IMR-90 (cell line): ENCODE measurements at regions not wholly inside any gene's neighbourhood (a gene's known extent, or its start where the extent isn't known, plus 50 kb on each side); places are given as distances from the start of the nearest gene placed in this dataset.

ENCODE experiments used
- ATAC-seq: fragments of 200-7000 bp; cut with Tn5 transposase; 2 replicates; pipeline ENCODE4 v1.9.1; 2020; ENCODE audit warnings: low read depth, mild to moderate bottlenecking, moderate library complexity
- BruUV-seq: library from RNA; stranded (reverse); fragments of 400-500 nt; replicated peaks from 2 replicates; lab custom pipeline; 2021; lab: Mats Ljungman, UMichigan
- CTCF ChIA-PET: fragments of 300-600 bp; formaldehyde crosslinking; extraction: SDS; loops from one replicate; lab custom pipeline; 2021; ENCODE audit warnings: antibody characterized with exemption; lab: Yijun Ruan, JAX
- POLR2A ChIA-PET: fragments of 300-600 bp; sonication (Branson Sonifier 250); formaldehyde crosslinking; loops from one replicate; lab custom pipeline; 2022; ENCODE audit warnings: antibody characterized with exemption; ENCODE audit not compliant: unreplicated experiment; lab: Charles Lee
- DNase-seq: peaks from one replicate; pipeline ENCODE4 v3.0.0; 2013
- H2AFZ ChIP-seq: replicated peaks from 2 replicates; pipeline ENCODE3; 2013; ENCODE audit warnings: low read length, mild to moderate bottlenecking; ENCODE audit not compliant: poor library complexity
- H2AK5ac ChIP-seq: 2 replicates; pipeline ENCODE4 v1.6.1; 2013; ENCODE audit warnings: low read depth, low read length, inconsistent platforms
- H2AK9ac ChIP-seq: replicated peaks from 2 replicates; pipeline ENCODE3; 2013; ENCODE audit warnings: mild to moderate bottlenecking, low read depth, low read length, moderate library complexity; ENCODE audit not compliant: poor library complexity
- H2BK120ac ChIP-seq: 2 replicates; pipeline ENCODE4 v1.6.1; 2013; ENCODE audit warnings: low read depth, low read length, inconsistent platforms
- H2BK15ac ChIP-seq: 3 replicates; pipeline ENCODE4 v1.6.1; 2013; ENCODE audit warnings: low read depth, low read length, inconsistent platforms
- H2BK20ac ChIP-seq: 2 replicates; pipeline ENCODE4 v1.6.1; 2013; ENCODE audit warnings: low read depth, mild to moderate bottlenecking, inconsistent platforms, low read length, moderate library complexity
- H2BK5ac ChIP-seq: 2 replicates; pipeline ENCODE4 v1.6.1; 2013; ENCODE audit warnings: mild to moderate bottlenecking, low read depth, low read length, inconsistent platforms; ENCODE audit not compliant: poor library complexity, severe bottlenecking
- H3K14ac ChIP-seq: replicated peaks from 2 replicates; pipeline ENCODE4 v1.6.1; 2013; ENCODE audit warnings: low read depth, low read length, inconsistent platforms
- H3K18ac ChIP-seq: 2 replicates; pipeline ENCODE4 v1.6.1; 2013; ENCODE audit warnings: low read depth, low read length, control low read depth
- H3K23ac ChIP-seq: 2 replicates; pipeline ENCODE4 v1.6.1; 2013; ENCODE audit warnings: low read depth, low read length, inconsistent platforms
- H3K27ac ChIP-seq: 2 replicates; pipeline ENCODE4 v1.5.1; 2013; ENCODE audit warnings: mild to moderate bottlenecking, control low read depth, low read length; ENCODE audit not compliant: insufficient read depth
- H3K27me3 ChIP-seq: 2 replicates; pipeline ENCODE4 v1.6.1; 2013; ENCODE audit warnings: low read length; ENCODE audit not compliant: control insufficient read depth, insufficient read depth
- H3K36me3 ChIP-seq: 2 replicates; pipeline ENCODE4 v1.6.1; 2013; ENCODE audit warnings: low read length, mixed read lengths; ENCODE audit not compliant: control insufficient read depth, insufficient read depth
- H3K4ac ChIP-seq: 2 replicates; pipeline ENCODE4 v1.6.1; 2013; ENCODE audit warnings: low read depth, low read length, inconsistent platforms
- H3K4me1 ChIP-seq: 2 replicates; pipeline ENCODE4 v1.6.1; 2013; ENCODE audit warnings: low read length, mixed read lengths; ENCODE audit not compliant: control insufficient read depth, insufficient read depth
- H3K4me2 ChIP-seq: 2 replicates; pipeline ENCODE4 v1.6.1; 2013; ENCODE audit warnings: low read depth, mild to moderate bottlenecking, control low read depth, low read length, moderate library complexity
- H3K4me3 ChIP-seq: 2 replicates; pipeline ENCODE4 v1.5.1; 2013; ENCODE audit warnings: low read depth, mild to moderate bottlenecking, control low read depth, low read length, moderate library complexity; ENCODE audit not compliant: insufficient read depth
- H3K56ac ChIP-seq: 2 replicates; pipeline ENCODE4 v1.6.1; 2013; ENCODE audit warnings: low read length, inconsistent platforms; ENCODE audit not compliant: insufficient read depth; ENCODE audit errors: extremely low read depth
- H3K79me1 ChIP-seq, 2 experiments: 2 replicates each; pipeline ENCODE4 v1.6.1; 2013; ENCODE audit warnings: low read length in 2 of 2, inconsistent platforms in 1 of 2, low read depth in 1 of 2
- H3K9ac ChIP-seq: 2 replicates; pipeline ENCODE4 v1.6.1; 2013; ENCODE audit warnings: low read depth, low read length, control low read depth
- H3K9me1 ChIP-seq: 2 replicates; pipeline ENCODE4 v1.6.1; 2013; ENCODE audit warnings: low read length, inconsistent platforms; ENCODE audit not compliant: insufficient read depth
- H3K9me3 ChIP-seq: 2 replicates; pipeline ENCODE4 v1.6.1; 2013; ENCODE audit warnings: low read length; ENCODE audit not compliant: control insufficient read depth, insufficient read depth
- H4K20me1 ChIP-seq: 2 replicates; pipeline ENCODE4 v1.6.1; 2013; ENCODE audit warnings: low read length, inconsistent platforms; ENCODE audit not compliant: insufficient read depth
- H4K5ac ChIP-seq: 2 replicates; pipeline ENCODE4 v1.6.1; 2013; ENCODE audit warnings: mild to moderate bottlenecking, low read depth, low read length, control low read depth
- H4K8ac ChIP-seq, 2 experiments: 2 replicates each; pipeline ENCODE4 v1.6.1; 2013; ENCODE audit warnings: low read depth in 2 of 2, low read length in 2 of 2, control low read depth in 1 of 2, inconsistent platforms in 1 of 2
- H4K91ac ChIP-seq: 2 replicates; pipeline ENCODE4 v1.6.1; 2013; ENCODE audit warnings: low read depth, low read length, inconsistent platforms; ENCODE audit not compliant: insufficient read depth
- BHLHE40 ChIP-seq: fragments of 150-350 bp; IDR thresholded peaks from 2 replicates; pipeline ENCODE4 v1.6.1; 2016; ENCODE audit warnings: mild to moderate bottlenecking, low read depth, low read length
- CEBPB ChIP-seq: IDR thresholded peaks from 2 replicates; pipeline ENCODE4 v1.6.1; 2012; ENCODE audit warnings: low read depth, low read length, improper control_type of control experiment
- CHD1 ChIP-seq: IDR thresholded peaks from 2 replicates; pipeline ENCODE4 v1.6.1; 2012; ENCODE audit warnings: low read depth, low read length, improper control_type of control experiment
- CTCF ChIP-seq: conservative IDR thresholded peaks from 2 replicates; pipeline ENCODE4 v1.5.1; 2012; ENCODE audit warnings: mild to moderate bottlenecking, low read depth, low read length, improper control_type of control experiment
- FOS ChIP-seq: fragments of 150-350 bp; IDR thresholded peaks from 2 replicates; pipeline ENCODE4 v1.6.1; 2016; ENCODE audit warnings: low read depth, low read length
- MAFK ChIP-seq: IDR thresholded peaks from 2 replicates; pipeline ENCODE4 v1.6.1; 2012; ENCODE audit warnings: low read depth, low read length, improper control_type of control experiment
- MAZ ChIP-seq: IDR thresholded peaks from 2 replicates; pipeline ENCODE4 v1.6.1; 2012; ENCODE audit warnings: low read depth, mild to moderate bottlenecking, low read length, improper control_type of control experiment, moderate library complexity, borderline replicate concordance
- MXI1 ChIP-seq: IDR thresholded peaks from 2 replicates; pipeline ENCODE4 v1.6.1; 2012; ENCODE audit warnings: low read depth, mild to moderate bottlenecking, low read length, moderate library complexity, borderline replicate concordance
- NFE2L2 ChIP-seq: fragments of 150-350 bp; IDR thresholded peaks from 2 replicates; pipeline ENCODE4 v1.6.1; 2016; ENCODE audit warnings: low read depth, mild to moderate bottlenecking, low read length
- POLR2A ChIP-seq: IDR thresholded peaks from 2 replicates; pipeline ENCODE4 v1.6.1; 2012; ENCODE audit warnings: mild to moderate bottlenecking, low read depth, low read length
- RAD21 ChIP-seq: IDR thresholded peaks from 2 replicates; pipeline ENCODE4 v1.6.1; 2012; ENCODE audit warnings: low read length, improper control_type of control experiment
- RCOR1 ChIP-seq: IDR thresholded peaks from 2 replicates; pipeline ENCODE4 v1.6.1; 2012; ENCODE audit warnings: mild to moderate bottlenecking, low read length, improper control_type of control experiment; ENCODE audit not compliant: insufficient replicate concordance
- RFX5 ChIP-seq: IDR thresholded peaks from 2 replicates; pipeline ENCODE4 v1.8.0; 2012; ENCODE audit warnings: low read depth, mild to moderate bottlenecking, low read length, moderate library complexity
- SMC3 ChIP-seq: fragments of 150-350 bp; IDR thresholded peaks from 2 replicates; pipeline ENCODE4 v1.6.1; 2016; ENCODE audit warnings: low read depth, mild to moderate bottlenecking, antibody characterized with exemption, low read length, moderate library complexity
- USF2 ChIP-seq: fragments of 150-350 bp; IDR thresholded peaks from 2 replicates; pipeline ENCODE4 v1.6.1; 2017; ENCODE audit warnings: mild to moderate bottlenecking, antibody characterized with exemption, low read length, low read depth
- whole genome bisulfite sequencing, 2 experiments: methylation state at CpG; one replicate each; pipeline versions ENCODE4 v1.1.5 to v1.1.7; 2013; ENCODE audit warnings: missing lambda C conversion rate in 2 of 2; ENCODE audit not compliant: insufficient read length in 1 of 2; ENCODE audit errors: extremely low coverage in 2 of 2; 5-methylcytosine and 5-hydroxymethylcytosine counted together
- dilution Hi-C: fragments of 300-500 bp; cut with HindIII; formaldehyde crosslinking; loops from one replicate; pipeline ENCODE4 v1.14.3; 2018; ENCODE audit warnings: low sequenced_read_pairs; ENCODE audit not compliant: unreplicated experiment
- in situ Hi-C: fragments of 300-500 bp; cut with MboI; formaldehyde crosslinking; loops from 3 replicates; pipeline ENCODE4 v1.14.3; 2019; ENCODE audit warnings: low sequenced_read_pairs, inconsistent platforms, mixed read lengths
- intact Hi-C: fragments of 100-400 bp; cut with micrococcal nuclease; formaldehyde crosslinking; loops from 2 replicates; pipeline ENCODE4 v1.10.0; 2022
- TF ChIP-seq, protein P1 (sequence below): fragments of 150-350 bp; IDR thresholded peaks from 2 replicates; pipeline ENCODE4 v1.6.1; 2016; ENCODE audit warnings: low read depth, mild to moderate bottlenecking, low read length, moderate library complexity, borderline replicate concordance

- H4K5ac ChIP-seq, result no peak overlapping the region
- no peak overlapping the region for H2AK5ac ChIP-seq
- H3K56ac ChIP-seq, result no peak overlapping the region
- in situ Hi-C loops (no loop called here), dilution Hi-C loops (no loop called here), intact Hi-C loops (no loop called here)
- WGBS, 2 experiments, result no CpG with 5 or more reads among the region's 1 CpG
- no peak overlapping the region for H3K18ac ChIP-seq
- H3K4me2 ChIP-seq, result no peak overlapping the region
- H3K9me1 ChIP-seq, result no peaks in the 10 kb centered on the region
- H3K9me3 ChIP-seq, result peaks cover 16% of the 10 kb centered on the region; the same call in 1 of the 2 replicates
- no peak overlapping the region for H2AFZ ChIP-seq
- no peaks in the 10 kb centered on the region for H3K4me1 ChIP-seq
- no peaks in the 10 kb centered on the region for H4K20me1 ChIP-seq
- no peaks in the 10 kb centered on the region for H3K79me1 ChIP-seq
- H2AK9ac ChIP-seq, result no peak overlapping the region
- H3K9ac ChIP-seq, result no peak overlapping the region
- DNase-seq (no peak), ATAC-seq (no peak)
- H3K27me3 ChIP-seq, result no peaks in the 10 kb centered on the region
- H3K4ac ChIP-seq, result no peak overlapping the region
- H3K14ac ChIP-seq, result no peak overlapping the region
- no peak overlapping the region for H3K27ac ChIP-seq
- H2BK15ac ChIP-seq, result no peak overlapping the region
- no peak overlapping the region for H2BK5ac ChIP-seq
- CTCF ChIA-PET, result no interaction called here
- no peak overlapping the region for H4K91ac ChIP-seq
- TF ChIP-seq SMC3, result no peak
- TF ChIP-seq BHLHE40, result no peak
- TF ChIP-seq, protein P1, sequence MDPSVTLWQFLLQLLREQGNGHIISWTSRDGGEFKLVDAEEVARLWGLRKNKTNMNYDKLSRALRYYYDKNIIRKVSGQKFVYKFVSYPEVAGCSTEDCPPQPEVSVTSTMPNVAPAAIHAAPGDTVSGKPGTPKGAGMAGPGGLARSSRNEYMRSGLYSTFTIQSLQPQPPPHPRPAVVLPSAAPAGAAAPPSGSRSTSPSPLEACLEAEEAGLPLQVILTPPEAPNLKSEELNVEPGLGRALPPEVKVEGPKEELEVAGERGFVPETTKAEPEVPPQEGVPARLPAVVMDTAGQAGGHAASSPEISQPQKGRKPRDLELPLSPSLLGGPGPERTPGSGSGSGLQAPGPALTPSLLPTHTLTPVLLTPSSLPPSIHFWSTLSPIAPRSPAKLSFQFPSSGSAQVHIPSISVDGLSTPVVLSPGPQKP, result no peak
- no peak for TF ChIP-seq POLR2A
- TF ChIP-seq CTCF, result no peak
- TF ChIP-seq RAD21, result no peak
- TF ChIP-seq RFX5, result no peak
- TF ChIP-seq RCOR1, result no peak
- TF ChIP-seq MAZ, result no peak
- TF ChIP-seq FOS, result no peak
- TF ChIP-seq USF2, result no peak
- TF ChIP-seq CEBPB, result no peak
- TF ChIP-seq NFE2L2, result no peak
- TF ChIP-seq CHD1, result no peak
- no peak for TF ChIP-seq MAFK
- TF ChIP-seq MXI1, result no peak
- POLR2A ChIA-PET, result no interaction called here
- no peak overlapping the region for H4K8ac ChIP-seq
- H2BK20ac ChIP-seq, result no peak overlapping the region
- H3K36me3 ChIP-seq, result no peaks in the 10 kb centered on the region
- H3K4me3 ChIP-seq, result no peak overlapping the region
- BruUV-seq, result no TSS peak
- no peak overlapping the region for H3K23ac ChIP-seq
- H2BK120ac ChIP-seq, result no peak overlapping the region
Measured at GRCh38 chr1:104929280-104929679, 1179.6 kb downstream of the AMY1C start.
